HEK293 (cell line): ENCODE measurements at regions not wholly inside any gene's neighbourhood (a gene's known extent, or its start where the extent isn't known, plus 50 kb on each side); places are given as distances from the start of the nearest gene placed in this dataset.

Experiments
- BCL11B ChIP-seq: fragments of 450-650 bp; formaldehyde crosslinking; IDR thresholded peaks from 2 replicates; pipeline ENCODE4 v1.5.1; 2016; ENCODE audit warnings: low read depth, missing biosample characterization, missing genetic modification characterization
- GLI2 ChIP-seq: fragments of 450-650 bp; formaldehyde crosslinking; IDR thresholded peaks from 2 replicates; pipeline ENCODE4; 2017; ENCODE audit warnings: missing biosample characterization, missing genetic modification characterization, low read depth, borderline replicate concordance
- INSM2 ChIP-seq: fragments of 450-650 bp; formaldehyde crosslinking; IDR thresholded peaks from 2 replicates; pipeline ENCODE4 v1.5.1; 2016; ENCODE audit warnings: missing biosample characterization, missing genetic modification characterization
- KLF9 ChIP-seq: fragments of 450-650 bp; formaldehyde crosslinking; IDR thresholded peaks from 2 replicates; pipeline ENCODE4 v1.5.1; 2016; ENCODE audit warnings: missing biosample characterization, missing genetic modification characterization, low read depth
- PBX3 ChIP-seq: sonication (generic); formaldehyde crosslinking; IDR thresholded peaks from 2 replicates; pipeline ENCODE4 v1.8.1; 2022; ENCODE audit warnings: mild to moderate bottlenecking, moderate library complexity, missing genetic modification reagents
- SP2 ChIP-seq: fragments of 450-650 bp; formaldehyde crosslinking; IDR thresholded peaks from 2 replicates; pipeline ENCODE4 v1.5.1; 2016; ENCODE audit warnings: missing biosample characterization, missing genetic modification characterization
- TCF7L2 ChIP-seq: IDR thresholded peaks from 2 replicates; pipeline ENCODE4 v1.6.1; 2011; ENCODE audit warnings: low read depth, mild to moderate bottlenecking, inconsistent platforms, low read length, moderate library complexity, borderline replicate concordance
- ZBTB1 ChIP-seq: fragments of 450-650 bp; formaldehyde crosslinking; IDR thresholded peaks from 2 replicates; pipeline ENCODE4 v1.5.1; 2016; ENCODE audit warnings: missing biosample characterization, missing genetic modification characterization
- ZBTB20 ChIP-seq: fragments of 450-650 bp; formaldehyde crosslinking; IDR thresholded peaks from 2 replicates; pipeline ENCODE4 v1.5.1; 2016; ENCODE audit warnings: missing biosample characterization, missing genetic modification characterization
- ZBTB21 ChIP-seq: fragments of 450-650 bp; formaldehyde crosslinking; IDR thresholded peaks from 2 replicates; pipeline ENCODE4 v1.5.1; 2017; ENCODE audit warnings: missing biosample characterization, missing genetic modification characterization
- ZNF174 ChIP-seq: fragments of 450-650 bp; formaldehyde crosslinking; IDR thresholded peaks from 2 replicates; pipeline ENCODE4 v1.5.0; 2017; ENCODE audit warnings: missing biosample characterization, mild to moderate bottlenecking, missing genetic modification characterization
- ZNF24 ChIP-seq: fragments of 450-650 bp; formaldehyde crosslinking; IDR thresholded peaks from 2 replicates; pipeline ENCODE4 v1.5.1; 2016; ENCODE audit warnings: missing biosample characterization, missing genetic modification characterization
- ZNF248 ChIP-seq: fragments of 450-650 bp; formaldehyde crosslinking; IDR thresholded peaks from 2 replicates; pipeline ENCODE4 v1.5.1; 2017; ENCODE audit warnings: missing biosample characterization, missing genetic modification characterization
- ZNF426 ChIP-seq: fragments of 450-650 bp; formaldehyde crosslinking; IDR thresholded peaks from 2 replicates; pipeline ENCODE4 v1.5.1; 2017; ENCODE audit warnings: missing biosample characterization, missing genetic modification characterization, mild to moderate bottlenecking, inconsistent platforms, moderate library complexity
- ZNF521 ChIP-seq: fragments of 450-650 bp; formaldehyde crosslinking; IDR thresholded peaks from 2 replicates; pipeline ENCODE4 v1.5.1; 2017; ENCODE audit warnings: missing biosample characterization, mild to moderate bottlenecking, missing genetic modification characterization
- ZNF530 ChIP-seq: fragments of 450-650 bp; formaldehyde crosslinking; IDR thresholded peaks from 2 replicates; pipeline ENCODE4 v1.5.1; 2016; ENCODE audit warnings: low read depth, missing biosample characterization, missing genetic modification characterization
- ZNF544 ChIP-seq: fragments of 450-650 bp; formaldehyde crosslinking; IDR thresholded peaks from 2 replicates; pipeline ENCODE4 v1.5.0; 2017; ENCODE audit warnings: missing biosample characterization, missing genetic modification characterization
- ZNF580 ChIP-seq: fragments of 450-650 bp; formaldehyde crosslinking; IDR thresholded peaks from 2 replicates; pipeline ENCODE4 v1.5.1; 2016; ENCODE audit warnings: missing biosample characterization, missing genetic modification characterization
- ZNF585B ChIP-seq: fragments of 450-650 bp; formaldehyde crosslinking; IDR thresholded peaks from 2 replicates; pipeline ENCODE4 v1.5.1; 2016; ENCODE audit warnings: missing biosample characterization, missing genetic modification characterization
- ZNF626 ChIP-seq: fragments of 450-650 bp; sonication (Bioruptor Pico); formaldehyde crosslinking; IDR thresholded peaks from 2 replicates; pipeline ENCODE4 v1.5.1; 2018; ENCODE audit warnings: missing biosample characterization, missing genetic modification characterization, inconsistent platforms
- ZNF654 ChIP-seq: fragments of 450-650 bp; formaldehyde crosslinking; IDR thresholded peaks from 2 replicates; pipeline ENCODE4 v1.5.1; 2016; ENCODE audit warnings: low read depth, missing biosample characterization, missing genetic modification characterization
- ZNF707 ChIP-seq: fragments of 450-650 bp; formaldehyde crosslinking; IDR thresholded peaks from 2 replicates; pipeline ENCODE4 v1.5.1; 2016; ENCODE audit warnings: missing biosample characterization, missing genetic modification characterization
- TF ChIP-seq, protein P1 (sequence below): fragments of 450-650 bp; formaldehyde crosslinking; IDR thresholded peaks from 2 replicates; pipeline ENCODE4 v1.5.1; 2017; ENCODE audit warnings: missing biosample characterization, missing genetic modification characterization
- TF ChIP-seq, protein P2 (sequence below): fragments of 450-650 bp; formaldehyde crosslinking; IDR thresholded peaks from 2 replicates; pipeline ENCODE4 v1.5.1; 2016; ENCODE audit warnings: missing biosample characterization, missing genetic modification characterization
- TF ChIP-seq, protein P3 (sequence below): fragments of 450-650 bp; IDR thresholded peaks from 2 replicates; pipeline ENCODE4 v1.5.1; 2018; ENCODE audit warnings: missing biosample characterization, missing genetic modification characterization
- TF ChIP-seq, protein P4 (sequence below): fragments of 450-650 bp; formaldehyde crosslinking; IDR thresholded peaks from 2 replicates; pipeline ENCODE4 v1.5.1; 2017; ENCODE audit warnings: missing biosample characterization, missing genetic modification characterization
- TF ChIP-seq, protein P5 (sequence below): fragments of 450-650 bp; formaldehyde crosslinking; IDR thresholded peaks from 2 replicates; pipeline ENCODE4 v1.5.1; 2016; ENCODE audit warnings: missing biosample characterization, missing genetic modification characterization
- TF ChIP-seq, protein P6 (sequence below): fragments of 450-650 bp; formaldehyde crosslinking; IDR thresholded peaks from 2 replicates; pipeline ENCODE4 v1.5.1; 2016; ENCODE audit warnings: missing biosample characterization, missing genetic modification characterization

DNA sequence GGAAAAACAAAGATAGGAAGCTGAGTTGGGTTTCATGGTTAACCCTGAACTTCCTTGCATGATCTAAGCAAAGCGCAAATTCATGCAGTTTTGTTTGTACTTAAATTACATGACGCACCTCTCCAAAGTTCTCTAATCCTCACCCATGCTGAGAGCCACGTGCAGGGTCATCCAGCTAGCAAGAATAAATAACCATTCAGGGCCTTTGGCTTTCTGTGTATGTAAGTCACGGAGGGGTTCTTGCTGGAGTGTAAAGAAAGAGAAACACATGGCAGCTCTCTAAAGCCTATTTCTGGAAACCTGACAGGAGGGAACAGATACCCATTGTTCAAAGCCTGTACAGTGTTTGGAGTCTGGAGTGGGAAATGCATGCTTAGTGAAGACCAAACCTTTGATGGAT lies 171.7 kb upstream of the CCN2 start (continued):
- TF ChIP-seq, protein P1, sequence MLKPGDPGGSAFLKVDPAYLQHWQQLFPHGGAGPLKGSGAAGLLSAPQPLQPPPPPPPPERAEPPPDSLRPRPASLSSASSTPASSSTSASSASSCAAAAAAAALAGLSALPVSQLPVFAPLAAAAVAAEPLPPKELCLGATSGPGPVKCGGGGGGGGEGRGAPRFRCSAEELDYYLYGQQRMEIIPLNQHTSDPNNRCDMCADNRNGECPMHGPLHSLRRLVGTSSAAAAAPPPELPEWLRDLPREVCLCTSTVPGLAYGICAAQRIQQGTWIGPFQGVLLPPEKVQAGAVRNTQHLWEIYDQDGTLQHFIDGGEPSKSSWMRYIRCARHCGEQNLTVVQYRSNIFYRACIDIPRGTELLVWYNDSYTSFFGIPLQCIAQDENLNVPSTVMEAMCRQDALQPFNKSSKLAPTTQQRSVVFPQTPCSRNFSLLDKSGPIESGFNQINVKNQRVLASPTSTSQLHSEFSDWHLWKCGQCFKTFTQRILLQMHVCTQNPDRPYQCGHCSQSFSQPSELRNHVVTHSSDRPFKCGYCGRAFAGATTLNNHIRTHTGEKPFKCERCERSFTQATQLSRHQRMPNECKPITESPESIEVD (tag by site-specific recombination) = 0 out of 2 replicates have a peak, but pooled peaks have one; percentile 18
- TF ChIP-seq, protein P2, sequence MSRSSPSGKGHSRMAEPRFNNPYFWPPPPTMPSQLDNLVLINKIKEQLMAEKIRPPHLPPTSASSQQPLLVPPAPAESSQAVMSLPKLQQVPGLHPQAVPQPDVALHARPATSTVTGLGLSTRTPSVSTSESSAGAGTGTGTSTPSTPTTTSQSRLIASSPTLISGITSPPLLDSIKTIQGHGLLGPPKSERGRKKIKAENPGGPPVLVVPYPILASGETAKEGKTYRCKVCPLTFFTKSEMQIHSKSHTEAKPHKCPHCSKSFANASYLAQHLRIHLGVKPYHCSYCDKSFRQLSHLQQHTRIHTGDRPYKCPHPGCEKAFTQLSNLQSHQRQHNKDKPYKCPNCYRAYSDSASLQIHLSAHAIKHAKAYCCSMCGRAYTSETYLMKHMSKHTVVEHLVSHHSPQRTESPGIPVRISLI = no peak
- TF ChIP-seq TCF7L2 (peak; percentile 76; the same call in 1 of the 2 replicates), ZNF626 (tag by site-specific recombination) (no peak), ZNF580 (no peak), BCL11B (tag by site-specific recombination) (no peak), ZNF426 (tag by site-specific recombination) (no peak), ZNF521 (tag by site-specific recombination) (no peak), ZNF24 (tag by site-specific recombination) (no peak), ZNF585B (tag by site-specific recombination) (no peak), ZBTB20 (tag by site-specific recombination) (no peak), ZNF544 (no peak), KLF9 (no peak), GLI2 (tag by site-specific recombination) (peak; percentile 88; the same call in 1 of the 2 replicates), ZNF248 (tag by site-specific recombination) (no peak), ZBTB1 (no peak), ZNF174 (tag by site-specific recombination) (no peak), SP2 (tag by site-specific recombination) (no peak), PBX3 (no peak), ZBTB21 (tag by site-specific recombination) (peak; percentile 52; the same call in 1 of the 2 replicates), INSM2 (tag by site-specific recombination) (peak; percentile 82), ZNF530 (tag by site-specific recombination) (no peak), ZNF654 (no peak), ZNF707 (tag by site-specific recombination) (no peak)
- TF ChIP-seq, protein P3, sequence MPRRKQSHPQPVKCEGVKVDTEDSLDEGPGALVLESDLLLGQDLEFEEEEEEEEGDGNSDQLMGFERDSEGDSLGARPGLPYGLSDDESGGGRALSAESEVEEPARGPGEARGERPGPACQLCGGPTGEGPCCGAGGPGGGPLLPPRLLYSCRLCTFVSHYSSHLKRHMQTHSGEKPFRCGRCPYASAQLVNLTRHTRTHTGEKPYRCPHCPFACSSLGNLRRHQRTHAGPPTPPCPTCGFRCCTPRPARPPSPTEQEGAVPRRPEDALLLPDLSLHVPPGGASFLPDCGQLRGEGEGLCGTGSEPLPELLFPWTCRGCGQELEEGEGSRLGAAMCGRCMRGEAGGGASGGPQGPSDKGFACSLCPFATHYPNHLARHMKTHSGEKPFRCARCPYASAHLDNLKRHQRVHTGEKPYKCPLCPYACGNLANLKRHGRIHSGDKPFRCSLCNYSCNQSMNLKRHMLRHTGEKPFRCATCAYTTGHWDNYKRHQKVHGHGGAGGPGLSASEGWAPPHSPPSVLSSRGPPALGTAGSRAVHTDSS (tag by site-specific recombination) = no peak
- TF ChIP-seq, protein P4, sequence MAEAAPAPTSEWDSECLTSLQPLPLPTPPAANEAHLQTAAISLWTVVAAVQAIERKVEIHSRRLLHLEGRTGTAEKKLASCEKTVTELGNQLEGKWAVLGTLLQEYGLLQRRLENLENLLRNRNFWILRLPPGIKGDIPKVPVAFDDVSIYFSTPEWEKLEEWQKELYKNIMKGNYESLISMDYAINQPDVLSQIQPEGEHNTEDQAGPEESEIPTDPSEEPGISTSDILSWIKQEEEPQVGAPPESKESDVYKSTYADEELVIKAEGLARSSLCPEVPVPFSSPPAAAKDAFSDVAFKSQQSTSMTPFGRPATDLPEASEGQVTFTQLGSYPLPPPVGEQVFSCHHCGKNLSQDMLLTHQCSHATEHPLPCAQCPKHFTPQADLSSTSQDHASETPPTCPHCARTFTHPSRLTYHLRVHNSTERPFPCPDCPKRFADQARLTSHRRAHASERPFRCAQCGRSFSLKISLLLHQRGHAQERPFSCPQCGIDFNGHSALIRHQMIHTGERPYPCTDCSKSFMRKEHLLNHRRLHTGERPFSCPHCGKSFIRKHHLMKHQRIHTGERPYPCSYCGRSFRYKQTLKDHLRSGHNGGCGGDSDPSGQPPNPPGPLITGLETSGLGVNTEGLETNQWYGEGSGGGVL (tag by site-specific recombination) = no peak
- TF ChIP-seq, protein P5, sequence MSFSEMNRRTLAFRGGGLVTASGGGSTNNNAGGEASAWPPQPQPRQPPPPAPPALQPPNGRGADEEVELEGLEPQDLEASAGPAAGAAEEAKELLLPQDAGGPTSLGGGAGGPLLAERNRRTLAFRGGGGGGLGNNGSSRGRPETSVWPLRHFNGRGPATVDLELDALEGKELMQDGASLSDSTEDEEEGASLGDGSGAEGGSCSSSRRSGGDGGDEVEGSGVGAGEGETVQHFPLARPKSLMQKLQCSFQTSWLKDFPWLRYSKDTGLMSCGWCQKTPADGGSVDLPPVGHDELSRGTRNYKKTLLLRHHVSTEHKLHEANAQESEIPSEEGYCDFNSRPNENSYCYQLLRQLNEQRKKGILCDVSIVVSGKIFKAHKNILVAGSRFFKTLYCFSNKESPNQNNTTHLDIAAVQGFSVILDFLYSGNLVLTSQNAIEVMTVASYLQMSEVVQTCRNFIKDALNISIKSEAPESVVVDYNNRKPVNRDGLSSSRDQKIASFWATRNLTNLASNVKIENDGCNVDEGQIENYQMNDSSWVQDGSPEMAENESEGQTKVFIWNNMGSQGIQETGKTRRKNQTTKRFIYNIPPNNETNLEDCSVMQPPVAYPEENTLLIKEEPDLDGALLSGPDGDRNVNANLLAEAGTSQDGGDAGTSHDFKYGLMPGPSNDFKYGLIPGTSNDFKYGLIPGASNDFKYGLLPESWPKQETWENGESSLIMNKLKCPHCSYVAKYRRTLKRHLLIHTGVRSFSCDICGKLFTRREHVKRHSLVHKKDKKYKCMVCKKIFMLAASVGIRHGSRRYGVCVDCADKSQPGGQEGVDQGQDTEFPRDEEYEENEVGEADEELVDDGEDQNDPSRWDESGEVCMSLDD = no peak
- TF ChIP-seq, protein P6, sequence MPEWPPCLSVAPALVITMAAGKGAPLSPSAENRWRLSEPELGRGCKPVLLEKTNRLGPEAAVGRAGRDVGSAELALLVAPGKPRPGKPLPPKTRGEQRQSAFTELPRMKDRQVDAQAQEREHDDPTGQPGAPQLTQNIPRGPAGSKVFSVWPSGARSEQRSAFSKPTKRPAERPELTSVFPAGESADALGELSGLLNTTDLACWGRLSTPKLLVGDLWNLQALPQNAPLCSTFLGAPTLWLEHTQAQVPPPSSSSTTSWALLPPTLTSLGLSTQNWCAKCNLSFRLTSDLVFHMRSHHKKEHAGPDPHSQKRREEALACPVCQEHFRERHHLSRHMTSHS (tag by site-specific recombination) = no peak
